PC-3 (cell line): ENCODE measurements at regions not wholly inside any gene's neighbourhood (a gene's known extent, or its start where the extent isn't known, plus 50 kb on each side); places are given as distances from the start of the nearest gene placed in this dataset.

Experiments used
- ATAC-seq: fragments of 200-7000 bp; cut with Tn5 transposase; 2 replicates; pipeline ENCODE4 v1.9.1; 2020; ENCODE audit warnings: mild to moderate bottlenecking, moderate library complexity
- BruUV-seq: library from RNA; stranded (reverse); fragments of 400-500 nt; replicated peaks from 2 replicates; lab custom pipeline; 2021; lab: Mats Ljungman, UMichigan
- CTCF ChIA-PET: fragments of 300-600 bp; sonication (Branson Sonifier 250); formaldehyde crosslinking; loops from one replicate; lab custom pipeline; 2022; ENCODE audit warnings: antibody characterized with exemption; lab: Charles Lee
- POLR2A ChIA-PET: fragments of 300-600 bp; sonication (Branson Sonifier 250); formaldehyde crosslinking; loops from one replicate; lab custom pipeline; 2022; ENCODE audit warnings: antibody characterized with exemption; ENCODE audit not compliant: unreplicated experiment; lab: Charles Lee
- DNase-seq: peaks from one replicate; pipeline ENCODE4 v3.0.0-alpha.2; 2015
- H2AFZ ChIP-seq: fragments of 300-600 bp; sonication (generic); 2 replicates; pipeline ENCODE4 v1.6.0; 2016; ENCODE audit warnings: antibody characterized with exemption, low read length
- H3F3A ChIP-seq: fragments of 300-600 bp; sonication (generic); one replicate; pipeline ENCODE4 v1.6.0; 2017; ENCODE audit warnings: antibody characterized with exemption, low read length, control low read depth, mild to moderate bottlenecking; ENCODE audit not compliant: unreplicated experiment
- H3K27ac ChIP-seq: fragments of 300-600 bp; sonication (generic); 2 replicates; pipeline ENCODE4 v1.5.1; 2016; ENCODE audit warnings: mild to moderate bottlenecking, low read length
- H3K27me3 ChIP-seq: fragments of 300-600 bp; sonication (generic); 2 replicates; pipeline ENCODE4 v1.6.1; 2016; ENCODE audit warnings: low read length, mixed read lengths
- H3K36me3 ChIP-seq: fragments of 300-600 bp; sonication (generic); 2 replicates; pipeline ENCODE4 v1.6.1; 2016; ENCODE audit warnings: low read depth, mixed run types, low read length, mixed read lengths
- H3K4me1 ChIP-seq: fragments of 300-600 bp; sonication (generic); 2 replicates; pipeline ENCODE4 v1.5.1; 2016; ENCODE audit warnings: low read length; ENCODE audit not compliant: insufficient read depth
- H3K4me2 ChIP-seq: fragments of 300-600 bp; sonication (generic); 2 replicates; pipeline ENCODE4 v1.6.0; 2016; ENCODE audit warnings: low read length
- H3K4me3 ChIP-seq: fragments of 300-600 bp; sonication (generic); 2 replicates; pipeline ENCODE4 v1.5.1; 2016; ENCODE audit warnings: mild to moderate bottlenecking, low read length, mixed read lengths
- H3K79me2 ChIP-seq: fragments of 300-600 bp; sonication (generic); 2 replicates; pipeline ENCODE4 v1.6.1; 2017; ENCODE audit warnings: low read length, mixed read lengths
- H3K9ac ChIP-seq: fragments of 300-600 bp; sonication (generic); 2 replicates; pipeline ENCODE4 v1.6.0; 2016; ENCODE audit warnings: mild to moderate bottlenecking, low read length
- H3K9me2 ChIP-seq: fragments of 300-600 bp; sonication (generic); replicated peaks from 2 replicates; pipeline ENCODE4 v1.6.1; 2016; ENCODE audit warnings: mixed run types, low read length, mixed read lengths
- H3K9me3 ChIP-seq: fragments of 300-600 bp; sonication (generic); 2 replicates; pipeline ENCODE4 v1.6.1; 2016; ENCODE audit warnings: low read length, mixed read lengths
- H4K20me1 ChIP-seq: fragments of 300-600 bp; sonication (generic); 2 replicates; pipeline ENCODE4 v1.6.1; 2016; ENCODE audit warnings: low read length, mixed read lengths
- EZH2 ChIP-seq: fragments of 300-600 bp; sonication (generic); IDR thresholded peaks from one replicate; pipeline ENCODE4 v1.6.1; 2017; ENCODE audit warnings: antibody characterized with exemption, mild to moderate bottlenecking, low read length; ENCODE audit not compliant: unreplicated experiment
- EZH2phosphoT487 ChIP-seq: fragments of 300-600 bp; sonication (generic); IDR thresholded peaks from 2 replicates; pipeline ENCODE4 v1.6.1; 2018; ENCODE audit warnings: mild to moderate bottlenecking, antibody characterized with exemption, low read length, borderline replicate concordance
- intact Hi-C: fragments of 100-400 bp; cut with micrococcal nuclease; formaldehyde crosslinking; loops from 2 replicates; pipeline ENCODE4 v1.9.0; 2023
- TF ChIP-seq, protein P1 (sequence below): fragments of 300-600 bp; sonication (generic); conservative IDR thresholded peaks from 2 replicates; pipeline ENCODE4 v1.5.1; 2017; ENCODE audit warnings: antibody characterized with exemption, low read depth, mild to moderate bottlenecking, low read length

DNA sequence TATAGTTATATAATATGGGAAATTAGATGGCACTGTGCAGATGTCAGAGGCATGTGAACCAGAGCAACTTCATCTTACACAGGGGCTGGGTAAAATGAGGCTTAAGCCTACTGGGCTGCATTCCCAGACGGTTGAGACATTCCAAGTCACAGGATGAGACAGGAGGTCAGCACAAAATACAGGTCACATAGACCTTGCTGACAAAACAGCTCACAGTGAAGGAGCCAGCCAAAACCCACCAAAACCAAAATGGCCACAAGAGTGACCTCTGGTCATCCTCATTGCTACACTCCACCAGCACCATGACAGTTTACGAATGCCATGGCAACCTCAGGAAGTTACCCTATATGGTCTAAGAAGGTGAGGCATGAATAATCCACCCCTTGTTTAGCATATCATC, 479.4 kb downstream of the TLR4 start:
- no peaks in the 10 kb centered on the region for H3K27me3 ChIP-seq
- H3K9ac ChIP-seq, result no peak overlapping the region
- H3K36me3 ChIP-seq, result no peaks in the 10 kb centered on the region
- H3F3A ChIP-seq, result no peaks in the 10 kb centered on the region
- no peaks in the 10 kb centered on the region for H3K79me2 ChIP-seq
- H3K27ac ChIP-seq, result no peak overlapping the region
- no peak for TF ChIP-seq EZH2phosphoT487
- TF ChIP-seq, protein P1, sequence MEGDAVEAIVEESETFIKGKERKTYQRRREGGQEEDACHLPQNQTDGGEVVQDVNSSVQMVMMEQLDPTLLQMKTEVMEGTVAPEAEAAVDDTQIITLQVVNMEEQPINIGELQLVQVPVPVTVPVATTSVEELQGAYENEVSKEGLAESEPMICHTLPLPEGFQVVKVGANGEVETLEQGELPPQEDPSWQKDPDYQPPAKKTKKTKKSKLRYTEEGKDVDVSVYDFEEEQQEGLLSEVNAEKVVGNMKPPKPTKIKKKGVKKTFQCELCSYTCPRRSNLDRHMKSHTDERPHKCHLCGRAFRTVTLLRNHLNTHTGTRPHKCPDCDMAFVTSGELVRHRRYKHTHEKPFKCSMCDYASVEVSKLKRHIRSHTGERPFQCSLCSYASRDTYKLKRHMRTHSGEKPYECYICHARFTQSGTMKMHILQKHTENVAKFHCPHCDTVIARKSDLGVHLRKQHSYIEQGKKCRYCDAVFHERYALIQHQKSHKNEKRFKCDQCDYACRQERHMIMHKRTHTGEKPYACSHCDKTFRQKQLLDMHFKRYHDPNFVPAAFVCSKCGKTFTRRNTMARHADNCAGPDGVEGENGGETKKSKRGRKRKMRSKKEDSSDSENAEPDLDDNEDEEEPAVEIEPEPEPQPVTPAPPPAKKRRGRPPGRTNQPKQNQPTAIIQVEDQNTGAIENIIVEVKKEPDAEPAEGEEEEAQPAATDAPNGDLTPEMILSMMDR, result no peak
- no peak for TF ChIP-seq EZH2
- H4K20me1 ChIP-seq, result no peaks in the 10 kb centered on the region
- H3K4me2 ChIP-seq, result no peak overlapping the region
- H3K4me3 ChIP-seq, result no peak overlapping the region
- no TSS peak for BruUV-seq
- ChIA-PET CTCF (no interaction called here), POLR2A (no interaction called here)
- H3K9me3 ChIP-seq, result no peaks in the 10 kb centered on the region
- H3K9me2 ChIP-seq, result no peaks in the 10 kb centered on the region
- ATAC-seq (no peak), DNase-seq (no peak)
- intact Hi-C loops, result no loop called here
- H3K4me1 ChIP-seq, result no peaks in the 10 kb centered on the region
- no peak overlapping the region for H2AFZ ChIP-seq

DNA sequence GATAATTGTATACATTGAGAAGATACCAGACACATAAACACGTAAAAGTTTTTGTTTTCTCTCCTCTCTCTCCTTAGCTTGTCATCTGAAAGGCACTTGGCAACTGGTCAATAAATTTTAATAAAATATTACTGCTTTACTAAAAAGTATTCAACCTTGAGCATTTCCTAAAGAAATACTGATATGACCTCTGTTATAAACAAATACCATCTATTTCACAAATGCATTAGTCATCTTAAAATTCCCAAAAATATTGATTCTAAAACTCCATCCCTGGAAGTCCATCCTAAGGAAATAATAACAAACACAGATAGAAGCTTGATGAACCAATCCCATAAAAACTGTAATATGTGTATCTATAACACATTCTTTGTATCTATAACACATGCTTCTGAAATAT, 483.2 kb downstream of the TLR4 start:
- no peaks in the 10 kb centered on the region for H3K79me2 ChIP-seq
- no peak for TF ChIP-seq EZH2
- no peak for TF ChIP-seq EZH2phosphoT487
- TF ChIP-seq, protein P1, result no peak
- BruUV-seq, result no TSS peak
- no peaks in the 10 kb centered on the region for H3K9me3 ChIP-seq
- no peaks in the 10 kb centered on the region for H3K4me1 ChIP-seq
- no peaks in the 10 kb centered on the region for H3K36me3 ChIP-seq
- CTCF ChIA-PET, result no interaction called here
- no peak overlapping the region for H3K4me2 ChIP-seq
- no peaks in the 10 kb centered on the region for H3K27me3 ChIP-seq
- ATAC-seq, result no peak
- no peaks in the 10 kb centered on the region for H4K20me1 ChIP-seq
- H3K9me2 ChIP-seq, result no peaks in the 10 kb centered on the region
- no peak overlapping the region for H3K4me3 ChIP-seq
- H3K9ac ChIP-seq, result no peak overlapping the region
- no peaks in the 10 kb centered on the region for H3F3A ChIP-seq
- DNase-seq, result no peak
- no peak overlapping the region for H3K27ac ChIP-seq
- POLR2A ChIA-PET, result no interaction called here
- intact Hi-C loops, result no loop called here
- H2AFZ ChIP-seq, result no peak overlapping the region

DNA sequence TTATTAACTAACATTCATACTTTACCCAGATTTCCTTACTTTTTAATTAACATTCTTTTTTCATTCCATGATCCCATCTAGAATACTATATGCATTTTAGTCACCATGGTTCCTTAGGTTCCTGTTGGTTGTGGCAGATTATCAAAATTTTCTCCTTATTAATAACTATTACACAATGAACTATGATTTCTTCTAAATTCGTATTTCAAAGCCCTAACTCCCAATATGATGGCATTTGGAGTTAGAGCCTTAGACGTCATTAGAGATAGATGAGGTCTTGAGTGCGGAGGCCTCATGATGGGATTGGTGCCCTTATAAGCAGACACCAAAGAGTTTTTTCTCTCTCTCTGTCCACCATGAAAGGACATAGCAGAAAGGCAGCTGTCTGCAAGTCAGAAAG, 485.4 kb downstream of the TLR4 start:
- ATAC-seq, result no peak
- H3K27me3 ChIP-seq, result no peaks in the 10 kb centered on the region
- no peak overlapping the region for H3K9ac ChIP-seq
- no peak overlapping the region for H3K27ac ChIP-seq
- intact Hi-C loops, result no loop called here
- POLR2A ChIA-PET, result no interaction called here
- H2AFZ ChIP-seq, result no peak overlapping the region
- H3K9me2 ChIP-seq, result no peaks in the 10 kb centered on the region
- H3K4me1 ChIP-seq, result no peaks in the 10 kb centered on the region
- DNase-seq, result no peak
- H3K36me3 ChIP-seq, result no peaks in the 10 kb centered on the region
- CTCF ChIA-PET, result no interaction called here
- no peak overlapping the region for H3K4me3 ChIP-seq
- TF ChIP-seq EZH2phosphoT487 (no peak), EZH2 (no peak)
- TF ChIP-seq, protein P1, result no peak
- H3F3A ChIP-seq, result no peaks in the 10 kb centered on the region
- H3K9me3 ChIP-seq, result 0 out of 2 replicates have a peak, but pooled peaks cover 3% of the 10 kb centered on the region
- H3K79me2 ChIP-seq, result no peaks in the 10 kb centered on the region
- no peaks in the 10 kb centered on the region for H4K20me1 ChIP-seq
- H3K4me2 ChIP-seq, result no peak overlapping the region
- no TSS peak for BruUV-seq
